ENCODE measurements at regions not wholly inside any gene's neighbourhood (a gene's known extent, or its start where the extent isn't known, plus 50 kb on each side); places are given as distances from the start of the nearest gene placed in this dataset.

DNA sequence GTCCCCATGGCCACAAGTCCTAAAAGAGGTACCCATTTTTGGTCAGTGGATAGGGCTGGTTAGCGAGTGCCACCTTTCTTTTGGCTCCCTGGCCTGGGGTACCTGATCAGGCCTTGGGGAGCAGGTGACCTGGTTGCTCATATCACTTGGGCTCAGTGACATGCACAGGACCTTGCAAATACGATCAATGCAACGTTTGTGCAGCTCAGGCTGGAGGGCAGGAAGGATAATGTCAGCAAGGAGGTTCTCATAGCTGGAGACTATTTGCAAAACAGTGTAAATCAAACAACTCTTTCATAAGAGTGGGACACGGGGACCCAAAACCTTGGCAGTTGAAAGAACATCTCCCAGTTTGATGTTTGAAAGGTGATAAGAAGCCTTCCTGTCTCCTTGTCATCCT, 127.4 kb upstream of the CADM1 start:
- TF ChIP-seq POLR2A (IDR thresholded peaks at IDR 0.05; ENCODE audit: low read length): no peak
- TF ChIP-seq GATA1 (IDR thresholded peaks at IDR 0.05; ENCODE audit: low read depth, low read length): no peak

Measured in erythroblast (primary cell).